ENCODE measurements at regions not wholly inside any gene's neighbourhood (a gene's known extent, or its start where the extent isn't known, plus 50 kb on each side); places are given as distances from the start of the nearest gene placed in this dataset.
A peak's percentile ranks its signal among the peaks of the same experiment; 100 is the strongest.

DNA sequence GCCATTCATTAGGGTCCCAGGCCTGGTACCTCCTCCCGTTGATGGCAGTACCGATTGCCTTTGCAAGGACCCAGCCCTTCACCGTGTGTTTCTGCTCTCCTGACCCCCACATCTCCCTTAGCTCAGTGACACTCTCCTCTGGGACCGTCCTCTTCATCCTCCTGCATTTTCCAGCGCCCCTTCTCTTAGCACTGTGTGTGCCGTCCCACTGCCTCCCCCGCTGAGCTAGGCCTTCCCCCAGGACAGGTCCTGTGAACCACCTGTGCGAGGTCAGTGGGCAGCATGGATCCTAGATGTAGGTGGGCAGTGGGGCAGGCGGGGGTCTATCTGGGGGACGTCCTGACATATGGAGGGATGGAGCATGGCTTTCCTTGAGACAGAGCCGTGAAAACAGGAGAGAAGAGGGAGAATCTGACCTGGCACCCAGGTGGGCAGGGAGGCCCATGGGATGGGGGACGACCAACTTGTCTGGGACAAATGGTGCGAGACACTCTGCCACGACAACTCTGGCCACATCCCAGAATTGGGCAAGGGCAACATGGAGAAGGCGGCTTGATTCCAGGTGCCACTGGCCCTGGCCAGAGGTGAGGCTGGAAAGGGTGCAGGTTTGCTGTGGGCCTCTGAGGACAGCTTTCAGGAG is 87.7 kb upstream of the ALDH1L1 start:
- DNase-seq (no peak), ATAC-seq (no peak)
- intact Hi-C loops (cut with micrococcal nuclease) = no loop called here

DNA sequence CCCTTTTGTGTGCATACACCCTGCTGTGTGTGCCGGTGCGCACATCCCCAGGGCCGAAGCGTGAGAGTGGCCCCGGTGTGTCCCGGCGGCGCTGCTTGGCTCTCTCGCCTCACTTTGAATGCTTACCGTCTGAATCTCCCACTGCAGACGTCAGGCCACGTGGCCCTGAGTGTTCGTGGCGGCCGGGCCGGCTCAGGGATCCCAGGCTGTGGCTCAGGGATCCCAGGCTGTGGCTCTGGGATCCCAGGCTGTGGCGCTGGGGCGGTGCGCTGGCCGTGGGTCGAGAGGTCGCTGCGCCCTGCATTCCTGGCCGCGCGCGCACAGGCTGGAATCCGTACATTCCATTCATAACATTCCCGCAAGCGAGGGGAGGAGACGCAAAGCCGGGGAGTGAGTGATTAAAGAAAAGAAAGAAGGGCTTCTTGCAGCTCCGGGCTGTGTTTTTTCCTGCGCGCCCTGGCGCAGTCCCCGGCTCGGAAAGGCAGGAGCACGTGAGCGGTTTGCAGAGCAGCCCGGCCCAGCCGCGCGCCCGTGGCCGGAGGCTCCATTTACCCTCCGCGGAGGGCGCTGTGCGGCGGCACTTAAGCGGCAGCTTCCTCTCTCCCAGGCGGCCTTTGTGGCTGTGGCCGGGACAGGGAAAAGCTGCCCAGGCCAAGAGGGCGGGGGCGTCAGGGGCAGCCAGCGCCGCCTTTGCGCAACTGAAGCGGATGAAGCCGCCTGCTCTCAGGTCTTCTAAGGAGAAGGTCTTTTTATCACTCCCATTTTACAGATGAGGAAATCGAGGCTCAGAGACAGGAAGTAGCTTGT is 87.0 kb upstream of the ALDH1L1 start:
- intact Hi-C loops (cut with micrococcal nuclease) = no loop called here
- ATAC-seq = peak; percentile 81

GRCh38 chr3:126266850-126267168 is 86.4 kb upstream of the ALDH1L1 start:
- no peak for DNase-seq
- intact Hi-C loops (cut with micrococcal nuclease) = no loop called here
- peak; percentile 10 for ATAC-seq

More for the DNA sequence above, 87.0 kb upstream of the ALDH1L1 start:
- peak; percentile 89 for DNase-seq

DNA sequence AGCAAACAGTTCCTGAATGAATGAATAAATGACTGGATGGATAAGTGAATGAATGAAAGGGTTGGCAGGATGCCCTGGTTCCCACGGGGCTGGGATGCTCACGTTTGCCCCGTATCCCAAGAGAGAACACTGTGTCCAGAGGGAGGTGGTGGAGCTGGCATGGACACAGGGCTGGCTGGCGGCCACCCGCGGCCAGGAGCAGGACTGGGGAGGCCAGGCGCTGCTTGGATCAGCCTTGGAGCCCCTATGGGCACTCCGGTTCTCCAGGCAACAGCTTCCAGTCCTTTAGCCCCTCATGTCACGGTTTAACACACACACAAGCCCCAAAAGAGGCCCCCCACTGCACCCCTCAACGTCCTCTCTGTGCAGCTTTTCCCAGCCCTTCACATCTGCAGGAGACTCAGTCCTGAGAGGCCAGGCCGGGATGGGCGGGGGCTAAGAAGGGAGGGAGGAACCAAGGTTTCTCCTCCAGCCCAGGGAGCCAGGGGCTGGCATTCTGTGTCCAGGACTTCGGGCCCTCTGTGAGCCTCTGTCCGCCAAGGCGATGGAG is 86.0 kb upstream of the ALDH1L1 start:
- DNase-seq (peak; percentile 91), ATAC-seq (peak; percentile 80)
- intact Hi-C loops (cut with micrococcal nuclease) = no loop called here

DNA sequence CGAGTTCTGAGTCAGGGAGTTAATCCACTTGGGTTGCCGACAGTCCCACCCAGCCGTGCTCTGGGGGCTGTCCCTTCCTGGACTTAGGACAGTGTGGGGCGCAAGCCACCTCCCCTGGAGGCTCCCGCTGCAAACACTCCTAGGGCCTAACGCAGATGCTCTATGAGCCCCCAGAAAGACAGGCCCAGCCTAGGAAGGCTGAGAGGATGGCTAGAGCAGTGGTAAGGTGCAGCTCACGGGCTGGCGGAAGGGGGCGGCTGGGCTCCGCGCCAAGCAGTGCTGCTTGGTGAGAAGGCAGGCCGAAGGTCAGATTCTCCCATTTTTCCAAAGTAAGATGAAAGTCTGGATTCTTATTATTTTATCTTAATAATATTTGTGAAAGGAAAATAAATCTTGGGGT is 84.6 kb upstream of the ALDH1L1 start:
- ATAC-seq (no peak), DNase-seq (no peak)
- intact Hi-C loops (cut with micrococcal nuclease) = no loop called here

GRCh38 chr3:126264381-126264780 is 84.0 kb upstream of the ALDH1L1 start:
- intact Hi-C loops (cut with micrococcal nuclease) = no loop called here
- no peak for DNase-seq
- ATAC-seq = no peak

GRCh38 chr3:126263971-126264370 is 83.6 kb upstream of the ALDH1L1 start:
- DNase-seq = no peak
- no peak for ATAC-seq
- intact Hi-C loops (cut with micrococcal nuclease) = no loop called here

GRCh38 chr3:126263539-126263938 is 83.2 kb upstream of the ALDH1L1 start:
- ATAC-seq (no peak), DNase-seq (no peak)
- intact Hi-C loops (cut with micrococcal nuclease) = no loop called here

DNA sequence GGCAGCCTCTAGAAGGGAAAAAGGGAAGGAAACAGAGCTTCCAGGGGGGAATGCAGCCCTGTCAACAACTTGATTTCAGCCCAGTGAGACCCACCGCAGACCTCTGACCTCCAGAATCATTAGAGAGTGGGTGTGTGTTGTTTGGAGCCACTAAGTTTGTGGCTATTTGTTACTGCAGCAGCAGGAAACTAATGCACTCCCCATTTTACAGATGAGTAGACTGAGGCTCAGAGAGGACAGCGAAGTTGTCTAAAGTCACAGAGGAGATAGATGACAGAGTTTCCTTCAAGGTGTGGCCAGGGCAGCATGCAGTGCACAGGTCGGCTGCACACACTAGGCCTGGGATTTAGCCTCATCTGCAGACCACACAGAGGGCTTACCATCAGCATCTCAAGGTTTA is 81.8 kb upstream of the ALDH1L1 start:
- DNase-seq = no peak
- intact Hi-C loops (cut with micrococcal nuclease) = no loop called here
- ATAC-seq = no peak

- intact Hi-C loops (cut with micrococcal nuclease) = no loop called here
- DNase-seq = peak; percentile 77
- ATAC-seq = peak; percentile 69
Measured at GRCh38 chr3:126261037-126261436, 80.7 kb upstream of the ALDH1L1 start.

GRCh38 chr3:126259411-126260391 is 79.3 kb upstream of the ALDH1L1 start:
- intact Hi-C loops (cut with micrococcal nuclease) = loop anchor here (5.0 to 10.0 kb wide), 2 partner anchors 105 to 133 kb away; partner anchors contain the start of gene CFAP100
- ATAC-seq = peak; percentile 91
- DNase-seq = peak; percentile 84

DNA sequence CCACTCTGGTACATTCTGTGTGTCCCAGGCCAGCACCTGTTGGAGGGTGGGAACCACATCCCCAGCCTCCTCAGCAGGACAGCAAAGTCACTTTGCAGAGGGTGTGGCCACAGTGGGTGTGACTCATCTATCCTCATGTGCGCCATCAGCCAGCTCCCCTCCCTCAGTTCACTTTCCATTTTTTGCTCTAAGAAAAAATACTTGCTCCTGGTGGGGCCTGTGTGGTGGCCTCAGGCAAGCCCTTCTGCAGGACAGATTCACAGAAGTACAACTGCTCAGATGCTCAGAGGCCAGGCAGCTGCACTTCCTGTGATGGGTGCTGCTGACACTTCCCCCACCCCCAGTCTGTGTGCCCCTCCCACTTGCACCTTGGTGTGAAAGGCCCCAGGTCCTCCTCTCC is 78.3 kb upstream of the ALDH1L1 start:
- ATAC-seq = no peak
- DNase-seq = no peak
- intact Hi-C loops (cut with micrococcal nuclease) = loop anchor here (5.0 to 10.0 kb wide), 2 partner anchors 106 to 134 kb away; partner anchors contain the start of gene CFAP100

DNA sequence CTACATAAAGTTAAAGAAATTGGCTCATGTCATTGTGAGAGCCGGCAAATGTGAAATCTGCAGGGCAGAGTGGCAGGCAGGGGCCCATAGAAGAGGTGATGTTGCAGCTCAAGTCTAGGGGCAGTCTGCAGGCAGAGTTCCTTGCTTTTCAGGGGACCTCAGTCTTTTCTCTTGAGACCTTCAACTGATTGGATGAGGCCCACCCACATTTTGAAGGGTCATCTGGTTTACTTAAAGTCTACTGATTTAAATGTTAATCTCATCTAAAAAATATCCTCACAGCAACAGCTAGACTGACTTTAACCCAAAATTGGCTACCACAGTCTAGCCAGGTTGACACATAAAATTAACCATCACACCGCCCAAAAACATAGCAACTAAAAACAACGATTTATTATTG is 77.6 kb upstream of the ALDH1L1 start:
- DNase-seq = no peak
- intact Hi-C loops (cut with micrococcal nuclease) = loop anchor here (5.0 to 10.0 kb wide), 2 partner anchors 107 to 134 kb away; partner anchors contain the start of gene CFAP100
- ATAC-seq = no peak

DNA sequence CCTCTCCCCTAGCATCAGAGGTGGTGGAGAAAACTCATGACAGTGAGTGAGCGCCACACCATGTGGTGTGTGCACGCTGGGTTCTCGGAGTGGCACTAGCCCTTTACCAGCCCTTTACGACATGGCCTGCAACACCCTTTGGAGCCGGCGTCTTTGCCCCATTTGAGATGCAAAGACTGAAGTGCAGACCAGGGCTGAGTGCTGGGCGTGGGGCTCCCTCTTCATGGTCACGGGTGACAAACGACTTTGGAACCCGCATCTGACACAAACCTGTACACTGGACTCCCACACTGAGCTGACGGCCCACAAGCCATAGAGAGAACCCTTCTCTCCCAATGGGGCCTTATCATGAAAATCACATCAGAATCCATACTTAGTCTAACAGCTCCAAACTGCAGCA is 76.8 kb upstream of the ALDH1L1 start:
- ATAC-seq (no peak), DNase-seq (no peak)
- intact Hi-C loops (cut with micrococcal nuclease) = loop anchor here (5.0 to 10.0 kb wide), 2 partner anchors 108 to 135 kb away; partner anchors contain the start of gene CFAP100

DNA sequence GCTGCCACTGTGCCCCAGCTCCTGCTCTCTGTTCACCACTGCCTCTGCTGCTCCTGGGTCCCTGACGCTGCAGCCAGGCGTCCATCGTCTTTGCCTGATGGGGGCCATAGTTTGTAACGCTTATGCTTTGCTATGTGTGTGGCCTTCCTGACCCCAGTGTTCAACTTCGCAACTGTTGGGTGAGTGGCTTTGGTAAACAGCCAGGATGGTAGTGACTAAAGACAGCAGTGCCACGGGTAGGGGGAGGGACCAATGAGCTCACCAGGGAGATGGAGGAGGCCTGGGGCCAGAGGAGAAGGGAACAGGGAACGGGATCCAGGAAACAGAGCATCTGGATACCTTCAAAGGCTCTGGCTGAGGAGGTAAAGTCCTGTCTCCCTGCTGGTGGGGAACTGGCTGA is 75.9 kb upstream of the ALDH1L1 start:
- intact Hi-C loops (cut with micrococcal nuclease) = loop anchor here (5.0 to 10.0 kb wide), 2 partner anchors 109 to 136 kb away; partner anchors contain the start of gene CFAP100
- ATAC-seq = no peak
- no peak for DNase-seq

DNA sequence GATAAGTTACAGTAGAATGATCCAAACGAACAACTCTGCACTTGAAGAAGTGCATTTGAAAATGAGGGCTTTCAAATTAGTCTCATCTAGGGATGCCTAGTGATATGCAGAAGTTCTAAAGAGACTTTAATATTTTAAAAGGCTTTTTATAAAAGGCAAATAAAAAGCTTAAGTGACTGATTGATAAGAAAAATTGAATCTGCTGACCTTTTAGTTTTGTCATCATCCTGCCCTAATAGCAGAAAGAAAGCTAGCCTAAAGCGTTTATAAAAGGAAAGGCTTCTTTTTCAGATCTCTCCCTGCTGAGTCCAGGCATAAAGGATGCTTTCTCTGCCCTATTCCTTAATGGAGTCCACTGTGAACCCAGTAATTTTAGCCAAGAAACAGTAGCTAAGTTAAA is 72.7 kb upstream of the ALDH1L1 start:
- intact Hi-C loops (cut with micrococcal nuclease) = loop anchor here (10.0 kb wide), 1 partner anchor 112 kb away; no protein-coding TSS in a partner anchor
- ATAC-seq (no peak), DNase-seq (no peak)

- DNase-seq (no peak), ATAC-seq (no peak)
- intact Hi-C loops (cut with micrococcal nuclease) = loop anchor here (10.0 kb wide), 1 partner anchor 112 kb away; no protein-coding TSS in a partner anchor
Measured at GRCh38 chr3:126252373-126252772, 72.0 kb upstream of the ALDH1L1 start.

DNA sequence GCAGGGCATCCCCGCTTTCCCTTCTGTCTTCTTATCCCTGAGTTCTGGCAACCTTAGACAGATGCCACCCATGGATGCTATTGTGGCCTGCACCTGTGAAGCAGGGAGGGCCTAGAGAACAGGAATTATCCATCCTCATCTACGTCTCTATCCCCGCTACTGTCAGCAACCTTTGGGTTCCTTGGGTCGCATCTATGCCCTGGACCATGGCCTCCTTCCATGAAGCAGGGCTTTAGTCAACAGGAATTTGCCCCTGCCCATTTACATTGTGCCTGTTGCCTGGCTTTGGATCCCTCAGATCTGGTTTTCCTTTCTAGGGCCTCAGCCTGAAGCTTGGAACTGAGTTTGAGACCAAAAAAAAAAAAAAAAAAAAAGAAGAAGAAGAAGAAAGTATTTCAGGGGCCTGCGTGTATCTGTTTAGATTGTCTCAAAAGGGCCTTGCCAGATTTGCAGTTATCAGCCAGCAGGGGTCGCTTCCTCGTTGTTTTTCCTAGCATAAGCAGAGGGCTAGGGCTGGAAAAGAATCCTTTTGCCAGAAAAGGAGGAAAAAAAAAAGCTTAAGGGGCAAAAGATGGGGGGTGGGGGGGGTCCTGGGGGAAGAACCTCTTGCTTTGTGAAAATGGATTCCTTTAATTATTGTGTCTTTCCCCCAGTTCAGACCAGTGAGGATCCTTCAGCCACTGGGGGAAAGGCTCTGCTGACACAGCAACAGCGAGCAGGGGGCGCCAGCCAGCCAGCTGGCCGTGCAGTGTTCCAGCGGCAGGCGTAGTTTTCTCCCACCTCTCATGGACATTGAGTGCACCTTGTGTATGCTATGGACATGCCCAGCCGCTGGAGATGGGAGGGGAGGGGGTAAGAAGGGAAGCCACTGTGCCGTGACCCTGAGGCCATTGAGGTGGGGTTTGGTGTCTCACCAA is 65.7 kb upstream of the ALDH1L1 start:
- intact Hi-C loops (cut with micrococcal nuclease) = loop anchor here (5.0 kb wide), 1 partner anchor 141 kb away; no protein-coding TSS in a partner anchor
- peak; percentile 63 for DNase-seq
- ATAC-seq = peak; percentile 92
